ENCODE measurements at regions not wholly inside any gene's neighbourhood (a gene's known extent, or its start where the extent isn't known, plus 50 kb on each side); places are given as distances from the start of the nearest gene placed in this dataset.
"Not testable (repeated sequence)": the region's sequence is repeated elsewhere in the genome, so short reads cannot be mapped to it uniquely, and the experiment has no call there.

- DNase-seq, H3K4me3 Mint-ChIP-seq, H3K36me3 Mint-ChIP-seq, H3K27me3 Mint-ChIP-seq, H3K9me3 Mint-ChIP-seq, POLR2A ChIA-PET, H3K27ac Mint-ChIP-seq, H3K4me1 Mint-ChIP-seq: not testable (repeated sequence)
- ATAC-seq (ENCODE audit: low read depth) = peak; percentile 50
Observed at GRCh38 chr1:146536028-146536427, 307.2 kb upstream of the NOTCH2NLA start.

- H3K4me1 Mint-ChIP-seq; ATAC-seq (ENCODE audit: low read depth); H3K27ac Mint-ChIP-seq; H3K4me3 Mint-ChIP-seq; H3K9me3 Mint-ChIP-seq; DNase-seq; H3K36me3 Mint-ChIP-seq; H3K27me3 Mint-ChIP-seq; POLR2A ChIA-PET: not testable (repeated sequence)
Observed at GRCh38 chr1:146535575-146535974, 306.8 kb upstream of the NOTCH2NLA start.

GRCh38 chr1:146530958-146531357, 302.1 kb upstream of the NOTCH2NLA start:
- H3K27ac Mint-ChIP-seq; ATAC-seq (ENCODE audit: low read depth); H3K27me3 Mint-ChIP-seq; H3K9me3 Mint-ChIP-seq; H3K36me3 Mint-ChIP-seq; POLR2A ChIA-PET; H3K4me1 Mint-ChIP-seq; DNase-seq; H3K4me3 Mint-ChIP-seq: not testable (repeated sequence)

GRCh38 chr1:146522812-146523211, 294.0 kb upstream of the NOTCH2NLA start:
- DNase-seq; H3K27ac Mint-ChIP-seq; H3K4me3 Mint-ChIP-seq; POLR2A ChIA-PET; H3K9me3 Mint-ChIP-seq; H3K36me3 Mint-ChIP-seq; H3K27me3 Mint-ChIP-seq; ATAC-seq (ENCODE audit: low read depth); H3K4me1 Mint-ChIP-seq: not testable (repeated sequence)

- H3K27me3 Mint-ChIP-seq; DNase-seq; H3K9me3 Mint-ChIP-seq; POLR2A ChIA-PET; H3K4me3 Mint-ChIP-seq; H3K4me1 Mint-ChIP-seq; ATAC-seq (ENCODE audit: low read depth); H3K36me3 Mint-ChIP-seq; H3K27ac Mint-ChIP-seq: not testable (repeated sequence)
Observed at GRCh38 chr1:146522345-146522744, 293.5 kb upstream of the NOTCH2NLA start.

- POLR2A ChIA-PET; DNase-seq; H3K27me3 Mint-ChIP-seq; ATAC-seq (ENCODE audit: low read depth); H3K4me3 Mint-ChIP-seq; H3K27ac Mint-ChIP-seq; H3K36me3 Mint-ChIP-seq; H3K9me3 Mint-ChIP-seq; H3K4me1 Mint-ChIP-seq: not testable (repeated sequence)
Observed at GRCh38 chr1:146521804-146522203, 293.0 kb upstream of the NOTCH2NLA start.

GRCh38 chr1:146513754-146514153, 284.9 kb upstream of the NOTCH2NLA start:
- H3K4me1 Mint-ChIP-seq; H3K9me3 Mint-ChIP-seq; DNase-seq; POLR2A ChIA-PET; H3K4me3 Mint-ChIP-seq; H3K36me3 Mint-ChIP-seq; H3K27ac Mint-ChIP-seq; ATAC-seq (ENCODE audit: low read depth); H3K27me3 Mint-ChIP-seq: not testable (repeated sequence)

GRCh38 chr1:146511047-146511777, 282.4 kb upstream of the NOTCH2NLA start:
- H3K4me1 Mint-ChIP-seq; H3K27ac Mint-ChIP-seq; H3K27me3 Mint-ChIP-seq; POLR2A ChIA-PET; H3K4me3 Mint-ChIP-seq; ATAC-seq (ENCODE audit: low read depth); DNase-seq; H3K36me3 Mint-ChIP-seq; H3K9me3 Mint-ChIP-seq: not testable (repeated sequence)

- H3K4me3 Mint-ChIP-seq; H3K4me1 Mint-ChIP-seq; POLR2A ChIA-PET; H3K9me3 Mint-ChIP-seq; H3K27ac Mint-ChIP-seq; H3K27me3 Mint-ChIP-seq; H3K36me3 Mint-ChIP-seq; ATAC-seq (ENCODE audit: low read depth); DNase-seq: not testable (repeated sequence)
Observed at GRCh38 chr1:146510248-146510983, 281.6 kb upstream of the NOTCH2NLA start.

GRCh38 chr1:146504121-146504520, 275.3 kb upstream of the NOTCH2NLA start:
- H3K9me3 Mint-ChIP-seq; H3K27me3 Mint-ChIP-seq; DNase-seq; H3K4me3 Mint-ChIP-seq; H3K27ac Mint-ChIP-seq; ATAC-seq (ENCODE audit: low read depth); H3K4me1 Mint-ChIP-seq; POLR2A ChIA-PET; H3K36me3 Mint-ChIP-seq: not testable (repeated sequence)

GRCh38 chr1:146487555-146487954, 258.7 kb upstream of the NOTCH2NLA start:
- H3K27ac Mint-ChIP-seq; H3K4me3 Mint-ChIP-seq; H3K4me1 Mint-ChIP-seq; H3K9me3 Mint-ChIP-seq; POLR2A ChIA-PET; DNase-seq; H3K36me3 Mint-ChIP-seq; H3K27me3 Mint-ChIP-seq; ATAC-seq (ENCODE audit: low read depth): not testable (repeated sequence)

GRCh38 chr1:146487155-146487554, 258.3 kb upstream of the NOTCH2NLA start:
- ATAC-seq (ENCODE audit: low read depth); H3K36me3 Mint-ChIP-seq; H3K4me3 Mint-ChIP-seq; H3K4me1 Mint-ChIP-seq; DNase-seq; H3K9me3 Mint-ChIP-seq; H3K27me3 Mint-ChIP-seq; H3K27ac Mint-ChIP-seq; POLR2A ChIA-PET: not testable (repeated sequence)

- H3K27me3 Mint-ChIP-seq; H3K9me3 Mint-ChIP-seq; H3K36me3 Mint-ChIP-seq; H3K4me1 Mint-ChIP-seq; ATAC-seq (ENCODE audit: low read depth); H3K27ac Mint-ChIP-seq; POLR2A ChIA-PET: not testable (repeated sequence)
- DNase-seq = peak; percentile 31
- H3K4me3 Mint-ChIP-seq = peak overlapping the region; percentile 40
Observed at GRCh38 chr1:146486300-146487014, 257.6 kb upstream of the NOTCH2NLA start.

GRCh38 chr1:146484195-146484594, 255.4 kb upstream of the NOTCH2NLA start:
- peak; percentile 96 for ATAC-seq (ENCODE audit: low read depth)
- H3K36me3 Mint-ChIP-seq, H3K27me3 Mint-ChIP-seq, DNase-seq, H3K4me3 Mint-ChIP-seq, POLR2A ChIA-PET, H3K27ac Mint-ChIP-seq, H3K9me3 Mint-ChIP-seq, H3K4me1 Mint-ChIP-seq: not testable (repeated sequence)
